HepG2 (cell line): ENCODE measurements at regions not wholly inside any gene's neighbourhood (a gene's known extent, or its start where the extent isn't known, plus 50 kb on each side); places are given as distances from the start of the nearest gene placed in this dataset.

Experiments used
- ATAC-seq: fragments of 200-7000 bp; cut with Tn5 transposase; 3 replicates; pipeline ENCODE4 v1.9.1; 2020; ENCODE audit warnings: mild to moderate bottlenecking, moderate library complexity
- BruUV-seq: library from RNA; stranded (reverse); fragments of 400-500 nt; replicated peaks from 2 replicates; lab custom pipeline; 2021; lab: Mats Ljungman, UMichigan
- CTCF ChIA-PET: fragments of 300-600 bp; formaldehyde crosslinking; extraction: SDS; loops from one replicate; lab custom pipeline; 2021; ENCODE audit warnings: low total read pairs, inconsistent platforms, low intra/inter-chr PET ratio; lab: Yijun Ruan, JAX
- POLR2A ChIA-PET: fragments of 350-600 bp; sonication (Branson Sonifier 250); formaldehyde crosslinking; loops from one replicate; lab custom pipeline; 2020; ENCODE audit warnings: antibody characterized with exemption, inconsistent platforms; lab: Yijun Ruan, JAX
- DNase-seq: peaks from one replicate; pipeline ENCODE4 v3.0.0-alpha.2; 2015; ENCODE audit warnings: low spot score
- FAIRE-seq: peaks from 3 replicates; lab custom pipeline; 2011; peaks lifted over from hg19 to GRCh38; lab: Jason Lieb, UNC
- H2AFZ ChIP-seq: one replicate; pipeline ENCODE4 v1.6.1; 2011; ENCODE audit warnings: low read length, inconsistent platforms
- H3K27ac ChIP-seq: fragments of 300-600 bp; 3 replicates; pipeline ENCODE4 v1.8.0; 2011; ENCODE audit warnings: mixed run types, mild to moderate bottlenecking, mixed read lengths, low read length, inconsistent platforms; ENCODE audit not compliant: insufficient read depth; ENCODE audit errors: extremely low read length
- H3K27me3 ChIP-seq, 2 experiments: fragments of 200-600 bp in 1 of 2; 2 replicates in 1 of 2; 3 replicates in 1 of 2; pipeline versions ENCODE4 v1.6.0 to v1.8.0; 2011; ENCODE audit warnings: low read length in 2 of 2, mild to moderate bottlenecking in 2 of 2, moderate library complexity in 2 of 2, inconsistent platforms in 1 of 2; ENCODE audit not compliant: insufficient read depth in 2 of 2, control insufficient read depth in 1 of 2
- H3K36me3 ChIP-seq, 2 experiments: fragments of 200-600 bp in 1 of 2; replicated peaks in 1 of 2; 2 replicates in 1 of 2; 3 replicates in 1 of 2; pipeline versions ENCODE4 v1.5.1 to v1.8.0; 2011; ENCODE audit warnings: low read length in 2 of 2, inconsistent platforms in 1 of 2; ENCODE audit not compliant: insufficient read depth in 2 of 2, control insufficient read depth in 1 of 2
- H3K4me1 ChIP-seq: 2 replicates; pipeline ENCODE4 v1.5.1; 2012; ENCODE audit warnings: low read length, inconsistent platforms; ENCODE audit not compliant: insufficient read depth
- H3K4me2 ChIP-seq: 2 replicates; pipeline ENCODE4 v1.6.0; 2011; ENCODE audit warnings: low read depth, low read length, inconsistent platforms
- H3K4me3 ChIP-seq, 3 experiments: fragments of 200-600 bp in 1 of 3; sonication (generic), shearing (Covaris generic) in 1 of 3; replicated peaks in 1 of 3; 2 replicates each; pipeline ENCODE4 v1.5.1; 2011 to 2016; ENCODE audit warnings: low read length in 3 of 3, inconsistent platforms in 2 of 3, low read depth in 2 of 3, mild to moderate bottlenecking in 2 of 3, control low read depth in 1 of 3, mixed read lengths in 1 of 3; ENCODE audit not compliant: insufficient read depth in 1 of 3
- H3K79me2 ChIP-seq: one replicate; pipeline ENCODE4 v1.6.1; 2011; ENCODE audit warnings: low read length, inconsistent platforms; ENCODE audit not compliant: insufficient read depth
- H3K9ac ChIP-seq: 2 replicates; pipeline ENCODE4 v1.6.0; 2011; ENCODE audit warnings: mild to moderate bottlenecking, low read depth, low read length, inconsistent platforms; ENCODE audit not compliant: insufficient read depth
- H3K9me3 ChIP-seq: 2 replicates; pipeline ENCODE4 v1.5.1; 2012; ENCODE audit warnings: mild to moderate bottlenecking, low read length
- H4K20me1 ChIP-seq: 2 replicates; pipeline ENCODE4 v1.6.0; 2011; ENCODE audit warnings: inconsistent platforms, mild to moderate bottlenecking, low read length, moderate library complexity; ENCODE audit not compliant: insufficient read depth
- ASH2L ChIP-seq: fragments of 300-600, 200-600 bp; sonication (generic); IDR thresholded peaks from 2 replicates; pipeline ENCODE4 v1.7.0; 2017; ENCODE audit warnings: low read depth, mild to moderate bottlenecking, moderate library complexity, mixed read lengths, low read length; ENCODE audit not compliant: insufficient read length
- DMAP1 ChIP-seq: IDR thresholded peaks from 2 replicates; pipeline ENCODE4 v1.6.1; 2016
- MXI1 ChIP-seq: IDR thresholded peaks from 3 replicates; pipeline ENCODE4 v1.6.1; 2012; ENCODE audit warnings: low read depth, low read length, inconsistent platforms, borderline replicate concordance
- SIX4 ChIP-seq: sonication (generic); formaldehyde crosslinking; IDR thresholded peaks from 2 replicates; pipeline ENCODE4 v1.4.0; 2020; ENCODE audit warnings: missing genetic modification reagents
- SNAI1 ChIP-seq: sonication (generic); formaldehyde crosslinking; IDR thresholded peaks from 2 replicates; pipeline ENCODE4 v1.5.0; 2020; ENCODE audit warnings: mild to moderate bottlenecking, missing genetic modification reagents, borderline replicate concordance
- SP5 ChIP-seq: IDR thresholded peaks from 2 replicates; pipeline ENCODE4 v1.6.1; 2016; ENCODE audit warnings: low read depth, borderline replicate concordance
- ZNF484 ChIP-seq: sonication (generic); formaldehyde crosslinking; IDR thresholded peaks from 2 replicates; pipeline ENCODE4 v1.5.1; 2020; ENCODE audit warnings: mild to moderate bottlenecking, low read depth, missing genetic modification reagents, borderline replicate concordance
- ZNF567 ChIP-seq: sonication (generic); formaldehyde crosslinking; IDR thresholded peaks from 2 replicates; pipeline ENCODE4 v1.8.1; 2023; ENCODE audit warnings: mild to moderate bottlenecking, missing genetic modification reagents, borderline replicate concordance
- WGBS: methylation state at CpG from one replicate; pipeline ENCODE4 v1.1.6; 2017; ENCODE audit warnings: low lambda C conversion rate; 5-methylcytosine and 5-hydroxymethylcytosine counted together
- in situ Hi-C: cut with HindIII; loops from 2 replicates; pipeline ENCODE4 v1.10.0; 2017; ENCODE audit warnings: low pct_unique_long_range_greater_than_20kb; ENCODE audit not compliant: extremely low pct_ligation_motif_present
- intact Hi-C: fragments of 100-400 bp; cut with micrococcal nuclease; formaldehyde crosslinking; loops from one replicate; pipeline ENCODE4 v1.10.0; 2022; ENCODE audit not compliant: unreplicated experiment
- TF ChIP-seq, protein P1 (sequence below): IDR thresholded peaks from 2 replicates; pipeline ENCODE4 v1.4.0; 2020; ENCODE audit warnings: mild to moderate bottlenecking, missing genetic modification reagents
- TF ChIP-seq, protein P2 (sequence below): sonication (generic); formaldehyde crosslinking; IDR thresholded peaks from 2 replicates; pipeline ENCODE4 v1.5.1; 2020; ENCODE audit warnings: mild to moderate bottlenecking, moderate library complexity, missing genetic modification reagents
- TF ChIP-seq, protein P3 (sequence below): sonication (generic); formaldehyde crosslinking; IDR thresholded peaks from 2 replicates; pipeline ENCODE4 v1.8.0; 2022; ENCODE audit warnings: missing genetic modification reagents, mild to moderate bottlenecking, inconsistent platforms, borderline replicate concordance

DNA sequence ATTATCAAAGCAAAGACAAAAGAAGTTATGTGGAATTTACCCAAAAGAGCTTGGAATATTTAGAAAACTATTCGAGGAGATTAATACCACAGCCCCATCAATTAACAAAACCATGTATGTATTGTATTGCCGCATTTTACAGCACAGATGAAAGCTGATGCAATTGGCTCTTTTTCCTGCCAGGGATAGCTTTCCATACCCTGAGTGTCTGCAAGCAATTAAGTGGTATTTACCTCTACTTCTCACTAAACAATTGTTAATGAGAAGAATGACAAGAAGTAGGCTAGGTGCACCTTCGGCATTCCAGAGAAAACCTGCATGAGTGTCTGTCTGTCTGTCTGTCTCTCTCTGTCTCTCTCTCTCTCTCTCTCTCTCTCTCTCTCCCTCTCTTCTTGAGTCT lies 219.5 kb downstream of the PAPSS1 start:
- no peak overlapping the region for H2AFZ ChIP-seq
- H3K27me3 ChIP-seq, result no peaks in the 10 kb centered on the region
- no peak overlapping the region for H3K27ac ChIP-seq
- ChIA-PET CTCF (no interaction called here), POLR2A (no interaction called here)
- H3K79me2 ChIP-seq, result no peaks in the 10 kb centered on the region
- in situ Hi-C loops, result no loop called here
- no peak for DNase-seq
- no peak for FAIRE-seq
- no peaks in the 10 kb centered on the region for H3K4me1 ChIP-seq
- no peak overlapping the region for H3K9ac ChIP-seq
- TF ChIP-seq ZNF567 (CRISPR knock-in tag) (no peak), ZNF484 (CRISPR knock-in tag) (no peak), SIX4 (CRISPR knock-in tag) (no peak), MXI1 (no peak)
- TF ChIP-seq, protein P1, sequence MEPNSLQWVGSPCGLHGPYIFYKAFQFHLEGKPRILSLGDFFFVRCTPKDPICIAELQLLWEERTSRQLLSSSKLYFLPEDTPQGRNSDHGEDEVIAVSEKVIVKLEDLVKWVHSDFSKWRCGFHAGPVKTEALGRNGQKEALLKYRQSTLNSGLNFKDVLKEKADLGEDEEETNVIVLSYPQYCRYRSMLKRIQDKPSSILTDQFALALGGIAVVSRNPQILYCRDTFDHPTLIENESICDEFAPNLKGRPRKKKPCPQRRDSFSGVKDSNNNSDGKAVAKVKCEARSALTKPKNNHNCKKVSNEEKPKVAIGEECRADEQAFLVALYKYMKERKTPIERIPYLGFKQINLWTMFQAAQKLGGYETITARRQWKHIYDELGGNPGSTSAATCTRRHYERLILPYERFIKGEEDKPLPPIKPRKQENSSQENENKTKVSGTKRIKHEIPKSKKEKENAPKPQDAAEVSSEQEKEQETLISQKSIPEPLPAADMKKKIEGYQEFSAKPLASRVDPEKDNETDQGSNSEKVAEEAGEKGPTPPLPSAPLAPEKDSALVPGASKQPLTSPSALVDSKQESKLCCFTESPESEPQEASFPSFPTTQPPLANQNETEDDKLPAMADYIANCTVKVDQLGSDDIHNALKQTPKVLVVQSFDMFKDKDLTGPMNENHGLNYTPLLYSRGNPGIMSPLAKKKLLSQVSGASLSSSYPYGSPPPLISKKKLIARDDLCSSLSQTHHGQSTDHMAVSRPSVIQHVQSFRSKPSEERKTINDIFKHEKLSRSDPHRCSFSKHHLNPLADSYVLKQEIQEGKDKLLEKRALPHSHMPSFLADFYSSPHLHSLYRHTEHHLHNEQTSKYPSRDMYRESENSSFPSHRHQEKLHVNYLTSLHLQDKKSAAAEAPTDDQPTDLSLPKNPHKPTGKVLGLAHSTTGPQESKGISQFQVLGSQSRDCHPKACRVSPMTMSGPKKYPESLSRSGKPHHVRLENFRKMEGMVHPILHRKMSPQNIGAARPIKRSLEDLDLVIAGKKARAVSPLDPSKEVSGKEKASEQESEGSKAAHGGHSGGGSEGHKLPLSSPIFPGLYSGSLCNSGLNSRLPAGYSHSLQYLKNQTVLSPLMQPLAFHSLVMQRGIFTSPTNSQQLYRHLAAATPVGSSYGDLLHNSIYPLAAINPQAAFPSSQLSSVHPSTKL (CRISPR knock-in tag), result no peak
- ATAC-seq, result no peak
- H3K9me3 ChIP-seq, result no peaks in the 10 kb centered on the region
- intact Hi-C loops, result no loop called here
- no peaks in the 10 kb centered on the region for H4K20me1 ChIP-seq
- H3K4me2 ChIP-seq, result no peak overlapping the region
- BruUV-seq, result no TSS peak
- no peaks in the 10 kb centered on the region for H3K36me3 ChIP-seq
- no peak overlapping the region for H3K4me3 ChIP-seq
- WGBS, result 18% methylated on average over 3 of the region's 3 CpGs

DNA sequence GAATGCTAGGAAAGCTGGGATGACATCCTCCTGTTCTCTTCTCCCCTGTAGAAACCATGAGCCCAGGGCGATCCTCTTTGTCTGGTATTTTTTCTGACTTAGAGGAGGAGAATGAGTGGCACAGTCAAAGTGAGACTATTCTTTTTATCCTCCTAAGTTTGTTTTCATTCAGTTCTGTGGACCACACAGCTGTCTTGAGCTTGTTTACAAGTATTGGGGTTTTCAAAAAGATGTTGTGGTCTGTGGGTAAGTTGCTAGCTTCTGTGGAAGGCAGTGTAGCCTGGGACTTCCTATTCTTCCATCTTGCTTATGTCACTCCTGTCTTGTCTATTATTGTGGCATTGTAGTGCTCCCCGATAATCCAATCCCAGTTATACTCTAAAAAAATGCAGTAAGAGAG lies 223.0 kb downstream of the PAPSS1 start:
- CTCF ChIA-PET, result no interaction called here
- no peak overlapping the region for H3K27ac ChIP-seq
- H3K79me2 ChIP-seq, result no peaks in the 10 kb centered on the region
- intact Hi-C loops, result no loop called here
- in situ Hi-C loops, result no loop called here
- no peaks in the 10 kb centered on the region for H3K27me3 ChIP-seq
- BruUV-seq, result no TSS peak
- H2AFZ ChIP-seq, result no peak overlapping the region
- no peak overlapping the region for H3K4me3 ChIP-seq
- TF ChIP-seq SNAI1 (CRISPR knock-in tag), result no peak
- no peak for TF ChIP-seq ASH2L
- TF ChIP-seq, protein P2, sequence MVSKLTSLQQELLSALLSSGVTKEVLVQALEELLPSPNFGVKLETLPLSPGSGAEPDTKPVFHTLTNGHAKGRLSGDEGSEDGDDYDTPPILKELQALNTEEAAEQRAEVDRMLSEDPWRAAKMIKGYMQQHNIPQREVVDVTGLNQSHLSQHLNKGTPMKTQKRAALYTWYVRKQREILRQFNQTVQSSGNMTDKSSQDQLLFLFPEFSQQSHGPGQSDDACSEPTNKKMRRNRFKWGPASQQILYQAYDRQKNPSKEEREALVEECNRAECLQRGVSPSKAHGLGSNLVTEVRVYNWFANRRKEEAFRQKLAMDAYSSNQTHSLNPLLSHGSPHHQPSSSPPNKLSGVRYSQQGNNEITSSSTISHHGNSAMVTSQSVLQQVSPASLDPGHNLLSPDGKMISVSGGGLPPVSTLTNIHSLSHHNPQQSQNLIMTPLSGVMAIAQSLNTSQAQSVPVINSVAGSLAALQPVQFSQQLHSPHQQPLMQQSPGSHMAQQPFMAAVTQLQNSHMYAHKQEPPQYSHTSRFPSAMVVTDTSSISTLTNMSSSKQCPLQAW (CRISPR knock-in tag), result no peak
- TF ChIP-seq SP5 (CRISPR knock-in tag), result no peak
- no peak for TF ChIP-seq DMAP1 (CRISPR knock-in tag)
- TF ChIP-seq, protein P3, sequence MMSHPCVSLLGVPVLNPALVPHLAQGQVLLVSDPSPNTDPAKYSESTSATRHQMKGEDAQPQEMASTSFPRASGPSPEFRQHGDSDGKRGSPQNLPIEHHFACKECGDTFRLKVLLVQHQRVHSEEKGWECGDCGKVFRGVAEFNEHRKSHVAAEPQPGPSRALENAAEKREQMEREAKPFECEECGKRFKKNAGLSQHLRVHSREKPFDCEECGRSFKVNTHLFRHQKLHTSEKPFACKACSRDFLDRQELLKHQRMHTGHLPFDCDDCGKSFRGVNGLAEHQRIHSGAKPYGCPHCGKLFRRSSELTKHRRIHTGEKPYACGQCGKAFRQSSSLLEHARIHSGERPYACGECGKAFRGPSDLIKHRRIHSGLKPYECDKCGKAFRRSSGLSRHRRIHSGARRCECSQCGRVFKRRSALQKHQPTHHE, result no peak
- no peak overlapping the region for H3K4me2 ChIP-seq
- H3K9me3 ChIP-seq, result no peaks in the 10 kb centered on the region
- DNase-seq, result no peak
- no peak overlapping the region for H3K9ac ChIP-seq
- no peaks in the 10 kb centered on the region for H4K20me1 ChIP-seq
- WGBS, result 17% methylated on average over 2 of the region's 2 CpGs
- POLR2A ChIA-PET, result no interaction called here
- FAIRE-seq, result no peak
- H3K4me1 ChIP-seq, result no peaks in the 10 kb centered on the region
- H3K36me3 ChIP-seq, result no peaks in the 10 kb centered on the region
- no peak for ATAC-seq
